ENCODE measurements at regions not wholly inside any gene's neighbourhood (a gene's known extent, or its start where the extent isn't known, plus 50 kb on each side); places are given as distances from the start of the nearest gene placed in this dataset.

DNA sequence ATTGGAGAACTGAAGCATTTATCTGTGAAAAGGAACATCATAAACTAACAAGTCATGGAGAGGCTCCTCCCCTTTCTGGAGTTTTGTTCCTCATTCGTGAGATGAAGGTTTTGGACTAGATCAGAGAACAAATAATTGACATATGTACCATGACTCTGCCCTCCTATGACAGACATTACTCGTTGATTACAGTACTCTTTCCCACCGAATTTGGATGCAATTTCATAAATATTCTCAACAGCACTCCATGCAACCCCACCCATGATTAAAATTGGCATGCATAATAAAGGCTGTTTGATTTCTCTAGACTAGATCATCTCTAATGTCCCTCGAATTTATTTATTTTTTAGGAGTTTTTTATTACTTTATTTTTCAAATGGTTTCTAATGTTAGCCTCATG is 258.9 kb upstream of the LDB2 start (continued):
- TF ChIP-seq REST (IDR thresholded peaks at IDR 0.05; ENCODE audit: unreplicated experiment) (no peak), STAT1 (IDR thresholded peaks at IDR 0.05; ENCODE audit: unreplicated experiment) (no peak), NANOG (IDR thresholded peaks at IDR 0.05; ENCODE audit: borderline replicate concordance) (no peak), EZH2phosphoT487 (IDR thresholded peaks at IDR 0.05; ENCODE audit: unreplicated experiment) (no peak), ZNF114 (CRISPR knock-in tag; IDR thresholded peaks at IDR 0.05) (no peak), CREB1 (CRISPR knock-in tag; IDR thresholded peaks at IDR 0.05; ENCODE audit: low read depth) (no peak), JUNB (IDR thresholded peaks at IDR 0.05; ENCODE audit: unreplicated experiment) (no peak), ZNF331 (CRISPR knock-in tag; IDR thresholded peaks at IDR 0.05; ENCODE audit: low read depth) (no peak)
- TF ChIP-seq, protein P1, sequence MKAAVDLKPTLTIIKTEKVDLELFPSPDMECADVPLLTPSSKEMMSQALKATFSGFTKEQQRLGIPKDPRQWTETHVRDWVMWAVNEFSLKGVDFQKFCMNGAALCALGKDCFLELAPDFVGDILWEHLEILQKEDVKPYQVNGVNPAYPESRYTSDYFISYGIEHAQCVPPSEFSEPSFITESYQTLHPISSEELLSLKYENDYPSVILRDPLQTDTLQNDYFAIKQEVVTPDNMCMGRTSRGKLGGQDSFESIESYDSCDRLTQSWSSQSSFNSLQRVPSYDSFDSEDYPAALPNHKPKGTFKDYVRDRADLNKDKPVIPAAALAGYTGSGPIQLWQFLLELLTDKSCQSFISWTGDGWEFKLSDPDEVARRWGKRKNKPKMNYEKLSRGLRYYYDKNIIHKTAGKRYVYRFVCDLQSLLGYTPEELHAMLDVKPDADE (IDR thresholded peaks at IDR 0.05) = no peak

GRCh38 chr4:17155486-17155885 is 257.0 kb upstream of the LDB2 start:
- Histone ChIP-seq H3K27me3 (ENCODE audit: insufficient read depth) (no peaks in the 10 kb centered on the region), H3F3A (replicated peaks; ENCODE audit: low read depth) (no peaks in the 10 kb centered on the region), H3K36me3 (ENCODE audit: insufficient read depth) (no peaks in the 10 kb centered on the region), H3K27ac (ENCODE audit: low read depth) (no peak overlapping the region), H3K4me2 (no peak overlapping the region), H3K4me1 (ENCODE audit: insufficient read depth) (peaks cover 21% of the 10 kb centered on the region), H4K20me1 (replicated peaks; ENCODE audit: insufficient read depth) (no peaks in the 10 kb centered on the region), H3K4me3 (no peak overlapping the region), H3K9me2 (ENCODE audit: insufficient read depth) (no peaks in the 10 kb centered on the region), H3K79me2 (replicated peaks; ENCODE audit: insufficient read depth) (no peaks in the 10 kb centered on the region), H2AFZ (no peak overlapping the region)
- H3K4me1 Mint-ChIP-seq = peaks cover 24% of the 10 kb centered on the region
- no peak overlapping the region for H3K27ac Mint-ChIP-seq
- no peaks in the 10 kb centered on the region for H3K36me3 Mint-ChIP-seq (ENCODE audit: low read depth)
- H3K27me3 Mint-ChIP-seq (ENCODE audit: insufficient read depth, low read depth, poor library complexity) = no peaks in the 10 kb centered on the region
- H3K4me3 Mint-ChIP-seq = no peak overlapping the region
- H3K9me3 Mint-ChIP-seq = no peaks in the 10 kb centered on the region
- ATAC-seq (no peak), DNase-seq (ENCODE audit: low spot score) (no peak)
- TF ChIP-seq ZNF331 (CRISPR knock-in tag; IDR thresholded peaks at IDR 0.05; ENCODE audit: low read depth) (no peak), EZH2phosphoT487 (IDR thresholded peaks at IDR 0.05; ENCODE audit: unreplicated experiment) (no peak), CTCF (conservative IDR thresholded peaks at IDR 0.05; ENCODE audit: low read depth in 2 of 2) (no peak), POLR2AphosphoS5 (IDR thresholded peaks at IDR 0.05; ENCODE audit: low read depth) (no peak), STAT1 (IDR thresholded peaks at IDR 0.05; ENCODE audit: unreplicated experiment) (no peak), NANOG (IDR thresholded peaks at IDR 0.05; ENCODE audit: borderline replicate concordance) (no peak), REST (IDR thresholded peaks at IDR 0.05; ENCODE audit: unreplicated experiment) (no peak), ZNF114 (CRISPR knock-in tag; IDR thresholded peaks at IDR 0.05) (no peak), CREB1 (CRISPR knock-in tag; IDR thresholded peaks at IDR 0.05; ENCODE audit: low read depth) (no peak), EZH2 (IDR thresholded peaks at IDR 0.05; ENCODE audit: low read depth, unreplicated experiment) (no peak), JUNB (IDR thresholded peaks at IDR 0.05; ENCODE audit: unreplicated experiment) (no peak)
- TF ChIP-seq, protein P1 (IDR thresholded peaks at IDR 0.05) = no peak

All from GM23338 (cell line).